ENCODE measurements at regions not wholly inside any gene's neighbourhood (a gene's known extent, or its start where the extent isn't known, plus 50 kb on each side); places are given as distances from the start of the nearest gene placed in this dataset.

DNA sequence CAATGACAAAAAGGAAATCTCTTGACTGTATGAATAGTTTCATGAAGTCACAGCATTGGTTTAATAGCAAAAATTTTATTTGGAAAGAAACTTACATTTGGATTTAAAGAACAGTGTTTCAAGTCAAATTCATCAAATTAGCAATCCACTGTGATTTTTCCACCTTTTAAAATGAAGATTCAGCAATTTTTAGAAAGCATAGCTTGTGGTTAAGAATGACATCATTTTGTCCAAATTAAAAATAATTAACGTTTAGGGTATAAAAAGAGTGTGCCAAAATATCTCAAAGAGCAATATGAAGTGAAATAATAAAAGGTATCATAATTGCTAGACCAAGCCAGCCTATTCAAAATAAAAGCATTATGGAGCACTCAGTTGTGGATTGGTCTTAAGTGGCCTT is 114.6 kb downstream of the PAX1 start:
- H3K4me3 Mint-ChIP-seq: no peak overlapping the region

DNA sequence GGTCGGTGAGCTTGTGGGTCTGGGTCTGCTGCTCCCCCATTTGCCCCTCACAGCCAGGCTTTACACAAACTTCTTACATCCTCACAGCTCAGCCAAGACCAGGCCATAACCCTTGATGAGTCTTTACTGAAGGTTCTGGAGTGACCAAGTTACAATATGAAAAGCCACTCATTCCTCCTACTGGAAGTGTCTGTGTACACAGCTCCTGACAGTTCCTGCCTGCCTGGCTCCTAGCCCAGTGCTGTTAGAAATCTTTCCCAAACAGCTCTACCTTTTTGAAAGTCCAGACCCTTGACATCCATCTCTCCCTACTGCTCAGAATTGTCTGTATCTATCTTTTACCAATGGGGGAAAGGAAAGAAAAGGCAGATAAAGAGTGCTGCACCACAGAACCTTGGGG is 106.9 kb downstream of the PAX1 start:
- Mint-ChIP-seq H3K4me3 (no peak overlapping the region), H3K9me3 (ENCODE audit: insufficient read depth) (no peaks in the 10 kb centered on the region), H3K4me1 (ENCODE audit: low read depth) (no peaks in the 10 kb centered on the region), H3K27ac (no peak overlapping the region), H3K36me3 (ENCODE audit: low read depth) (no peaks in the 10 kb centered on the region), H3K27me3 (ENCODE audit: low read depth) (no peaks in the 10 kb centered on the region)
- ChIA-PET CTCF (no interaction called here), POLR2A (no interaction called here)
- no peak for ATAC-seq
- DNase-seq: no peak

More for the DNA sequence above, 114.6 kb downstream of the PAX1 start:
- Mint-ChIP-seq H3K4me1 (ENCODE audit: low read depth) (no peaks in the 10 kb centered on the region), H3K27me3 (ENCODE audit: low read depth) (no peaks in the 10 kb centered on the region), H3K9me3 (ENCODE audit: insufficient read depth) (no peaks in the 10 kb centered on the region), H3K27ac (no peak overlapping the region), H3K36me3 (ENCODE audit: low read depth) (no peaks in the 10 kb centered on the region)
- no peak for DNase-seq
- POLR2A ChIA-PET: no interaction called here
- no peak for ATAC-seq
- CTCF ChIA-PET: no interaction called here

DNA sequence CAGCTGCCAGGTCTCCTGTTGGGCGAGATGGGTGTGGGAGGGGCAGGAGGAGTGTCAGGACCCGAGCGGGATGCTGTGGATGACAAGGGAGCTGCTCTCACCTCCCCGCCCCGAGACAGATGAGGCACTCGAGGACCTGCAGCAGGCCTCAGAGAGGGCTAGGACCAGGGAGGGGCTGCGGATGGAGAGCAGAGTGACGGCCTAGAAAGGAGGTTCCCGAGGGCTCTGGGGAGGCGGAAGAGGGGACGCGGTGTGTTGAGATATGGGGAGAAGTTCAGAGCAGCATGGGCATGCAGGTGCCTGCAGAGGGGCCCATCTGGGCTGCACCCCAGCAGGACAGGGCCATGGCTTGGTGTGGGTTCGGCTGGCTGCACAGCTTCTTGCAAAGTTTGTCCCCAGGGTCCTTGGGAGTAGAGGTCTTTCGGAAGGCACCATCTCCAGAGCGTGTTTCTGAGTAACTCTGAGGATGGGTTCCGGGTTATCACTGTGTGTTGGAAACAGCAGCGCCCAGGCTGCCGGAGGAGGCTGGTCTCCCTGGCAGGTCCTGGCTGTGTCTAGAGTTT is 104.6 kb downstream of the PAX1 start:
- H3K9me3 Mint-ChIP-seq (ENCODE audit: insufficient read depth): no peaks in the 10 kb centered on the region
- H3K36me3 Mint-ChIP-seq (ENCODE audit: low read depth): no peaks in the 10 kb centered on the region
- ATAC-seq (no peak), DNase-seq (no peak)
- no peak overlapping the region for H3K4me3 Mint-ChIP-seq
- ChIA-PET POLR2A (no interaction called here), CTCF (no interaction called here)
- H3K4me1 Mint-ChIP-seq (ENCODE audit: low read depth): no peaks in the 10 kb centered on the region
- no peak overlapping the region for H3K27ac Mint-ChIP-seq
- no peaks in the 10 kb centered on the region for H3K27me3 Mint-ChIP-seq (ENCODE audit: low read depth)

DNA sequence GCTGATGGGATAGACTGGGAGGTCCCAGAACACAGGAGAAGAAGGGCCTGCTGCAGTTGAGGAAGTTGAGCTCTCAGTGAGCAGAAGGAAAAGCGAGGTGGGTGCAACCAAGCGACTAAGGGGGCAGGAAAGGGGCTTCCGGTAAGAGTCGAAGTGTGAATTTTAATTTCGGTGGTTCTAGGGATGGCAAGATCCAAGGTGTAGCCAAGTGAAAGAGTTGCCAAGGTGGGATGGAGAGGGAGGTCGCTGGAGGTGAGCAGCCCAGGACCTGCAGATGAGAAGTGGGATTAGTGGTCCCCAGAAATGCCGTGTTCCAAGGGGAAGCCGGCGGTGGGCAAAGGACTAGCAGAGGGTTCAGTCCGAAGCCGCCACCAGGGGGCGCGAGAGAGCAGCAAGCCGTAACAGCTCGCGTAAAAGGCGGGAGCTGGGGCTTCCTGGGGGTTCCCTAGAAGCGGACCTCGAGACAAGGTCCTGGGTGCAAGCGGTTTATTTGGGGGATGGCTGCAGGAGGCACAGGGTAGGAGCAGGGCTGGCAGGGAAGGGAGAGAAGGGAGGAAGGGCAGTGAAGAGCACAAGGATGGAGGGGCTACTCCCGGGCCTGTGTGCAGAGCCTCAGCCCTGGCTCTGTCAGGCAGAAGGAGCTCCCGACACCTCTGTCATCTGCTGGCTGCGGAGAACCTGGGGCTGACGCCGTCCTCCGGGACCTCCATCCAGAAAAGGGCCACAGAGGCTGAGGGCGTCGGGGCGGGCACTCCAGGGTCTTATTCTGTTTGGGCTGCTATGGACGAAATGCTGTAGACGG is 103.6 kb downstream of the PAX1 start:
- H3K4me1 Mint-ChIP-seq (ENCODE audit: low read depth): no peaks in the 10 kb centered on the region
- ATAC-seq: no peak
- H3K27ac Mint-ChIP-seq: no peak overlapping the region
- no peaks in the 10 kb centered on the region for H3K36me3 Mint-ChIP-seq (ENCODE audit: low read depth)
- CTCF ChIA-PET: interaction anchor here (0.7 kb wide), 1 partner anchor 8 kb away, joined by 3 read pairs; no protein-coding TSS in a partner anchor
- no peaks in the 10 kb centered on the region for H3K9me3 Mint-ChIP-seq (ENCODE audit: insufficient read depth)
- H3K27me3 Mint-ChIP-seq (ENCODE audit: low read depth): no peaks in the 10 kb centered on the region
- POLR2A ChIA-PET: no interaction called here
- H3K4me3 Mint-ChIP-seq: no peak overlapping the region
- DNase-seq: peak; percentile 48

DNA sequence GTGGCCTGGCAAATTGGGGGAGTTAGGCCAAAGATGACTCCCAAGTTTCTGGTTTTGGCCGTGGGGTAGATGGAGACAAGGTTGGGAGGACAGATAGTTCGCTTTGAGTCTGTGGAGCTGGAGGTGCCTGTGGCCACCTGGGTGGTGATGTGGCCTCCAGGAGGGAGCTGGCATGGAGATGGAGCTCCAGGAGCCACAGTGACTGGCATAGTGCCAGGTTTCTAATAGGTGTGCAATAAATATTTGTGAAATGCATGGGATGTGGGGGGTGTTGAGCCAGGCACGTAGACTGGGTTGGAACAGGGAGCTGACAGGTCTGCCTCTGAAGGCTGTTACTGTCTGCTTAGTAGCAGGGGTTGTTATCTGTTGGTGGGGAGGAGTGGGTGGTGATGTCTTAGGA is 102.7 kb downstream of the PAX1 start:
- DNase-seq (no peak), ATAC-seq (no peak)
- Mint-ChIP-seq H3K36me3 (ENCODE audit: low read depth) (no peaks in the 10 kb centered on the region), H3K27me3 (ENCODE audit: low read depth) (no peaks in the 10 kb centered on the region), H3K9me3 (ENCODE audit: insufficient read depth) (no peaks in the 10 kb centered on the region), H3K27ac (no peak overlapping the region), H3K4me1 (ENCODE audit: low read depth) (no peaks in the 10 kb centered on the region), H3K4me3 (no peak overlapping the region)
- ChIA-PET POLR2A (no interaction called here), CTCF (no interaction called here)

DNA sequence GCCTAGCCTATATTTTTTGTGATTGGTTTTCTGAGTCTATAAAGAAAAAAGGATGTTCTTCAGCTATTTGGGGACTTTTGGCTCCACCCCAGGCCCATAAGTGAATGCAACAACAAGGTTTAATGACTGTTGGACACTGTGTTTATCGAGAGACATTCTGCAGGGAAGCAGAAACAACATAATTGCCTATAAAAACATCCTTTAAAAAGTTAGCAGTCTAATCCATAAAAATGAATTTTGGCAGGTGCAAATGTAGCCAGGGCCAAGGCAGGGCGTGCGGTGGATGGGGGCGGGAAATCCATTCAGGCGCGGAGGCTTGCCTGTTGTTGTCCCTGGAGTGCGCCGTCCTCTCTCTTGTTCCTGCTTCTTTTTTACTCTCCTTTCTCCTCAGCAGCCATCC is 99.3 kb downstream of the PAX1 start:
- Mint-ChIP-seq H3K27ac (no peak overlapping the region), H3K4me3 (no peak overlapping the region), H3K27me3 (ENCODE audit: low read depth) (no peaks in the 10 kb centered on the region), H3K9me3 (ENCODE audit: insufficient read depth) (no peaks in the 10 kb centered on the region), H3K36me3 (ENCODE audit: low read depth) (no peaks in the 10 kb centered on the region), H3K4me1 (ENCODE audit: low read depth) (no peaks in the 10 kb centered on the region)
- POLR2A ChIA-PET: no interaction called here
- CTCF ChIA-PET: no interaction called here
- no peak for DNase-seq
- no peak for ATAC-seq

DNA sequence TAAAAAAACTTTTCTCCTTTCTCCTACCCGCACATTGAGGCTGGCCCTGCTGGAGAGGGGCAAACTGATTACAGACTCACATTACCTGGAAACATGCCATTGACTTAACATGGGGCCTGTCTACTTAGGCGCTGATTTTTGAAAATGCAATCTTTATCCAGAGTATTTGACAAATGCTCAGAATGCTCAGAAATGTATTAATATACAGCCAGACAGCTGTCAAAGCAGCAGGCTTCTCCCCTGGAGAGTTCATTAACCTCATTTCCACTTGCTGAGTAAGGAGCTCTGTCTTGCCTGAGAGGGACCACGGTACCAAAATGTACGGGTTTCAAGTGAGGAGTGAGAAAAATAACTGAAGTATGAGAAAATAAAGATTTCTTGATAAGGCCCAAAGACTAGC is 95.7 kb downstream of the PAX1 start:
- ChIA-PET POLR2A (interaction anchor here (0.7 kb wide), 1 partner anchor 952 kb away, joined by 3 read pairs; no protein-coding TSS in a partner anchor), CTCF (no interaction called here)
- Mint-ChIP-seq H3K27me3 (ENCODE audit: low read depth) (no peaks in the 10 kb centered on the region), H3K9me3 (ENCODE audit: insufficient read depth) (no peaks in the 10 kb centered on the region), H3K4me3 (no peak overlapping the region), H3K36me3 (ENCODE audit: low read depth) (no peaks in the 10 kb centered on the region), H3K27ac (no peak overlapping the region), H3K4me1 (ENCODE audit: low read depth) (no peaks in the 10 kb centered on the region)
- DNase-seq (no peak), ATAC-seq (no peak)

DNA sequence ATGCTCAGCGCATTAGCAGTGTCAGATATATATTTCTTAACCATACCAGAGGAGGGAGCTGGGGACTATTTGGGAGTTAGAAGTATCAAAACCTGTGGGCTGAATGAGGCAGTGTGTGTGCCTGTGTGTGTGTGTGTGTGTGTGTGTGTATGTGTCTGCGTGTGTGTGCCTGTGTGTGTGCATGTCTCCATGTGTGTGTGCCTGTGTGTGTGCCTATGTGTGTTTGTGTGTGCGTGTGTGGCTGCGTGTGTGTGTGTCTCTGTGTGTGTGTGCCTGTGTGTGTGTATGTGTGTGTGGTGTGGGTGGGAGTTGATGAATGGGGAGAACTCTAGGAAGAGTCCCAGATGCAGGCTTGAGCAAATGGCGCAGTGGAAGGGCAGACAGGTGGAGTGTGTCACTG is 92.9 kb downstream of the PAX1 start:
- Mint-ChIP-seq H3K27ac (no peak overlapping the region), H3K9me3 (ENCODE audit: insufficient read depth) (no peaks in the 10 kb centered on the region), H3K4me1 (ENCODE audit: low read depth) (no peaks in the 10 kb centered on the region), H3K4me3 (no peak overlapping the region), H3K27me3 (ENCODE audit: low read depth) (no peaks in the 10 kb centered on the region), H3K36me3 (ENCODE audit: low read depth) (no peaks in the 10 kb centered on the region)
- no peak for ATAC-seq
- POLR2A ChIA-PET: no interaction called here
- CTCF ChIA-PET: no interaction called here
- no peak for DNase-seq

DNA sequence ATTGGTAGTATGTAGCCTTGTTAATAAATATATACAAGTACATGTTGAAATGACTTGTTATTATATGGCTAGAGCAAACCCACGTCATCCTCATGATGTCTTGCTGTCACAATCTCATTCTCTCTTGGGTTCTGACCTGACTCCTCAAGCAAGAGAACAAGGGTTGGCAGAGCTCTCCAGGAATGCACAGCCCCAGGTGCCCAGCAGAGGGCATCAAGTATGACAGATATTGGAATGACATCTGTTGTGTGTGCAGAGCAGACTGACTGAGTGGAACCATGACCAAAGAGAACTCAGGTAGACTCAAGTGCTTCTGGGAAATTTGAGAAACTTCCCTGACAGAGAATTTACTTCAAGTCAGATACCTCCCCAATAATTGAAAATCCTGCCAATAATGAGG is 90.6 kb downstream of the PAX1 start:
- DNase-seq (no peak), ATAC-seq (no peak)
- H3K4me1 Mint-ChIP-seq (ENCODE audit: low read depth): no peaks in the 10 kb centered on the region
- ChIA-PET CTCF (no interaction called here), POLR2A (no interaction called here)
- no peaks in the 10 kb centered on the region for H3K9me3 Mint-ChIP-seq (ENCODE audit: insufficient read depth)
- H3K27ac Mint-ChIP-seq: no peak overlapping the region
- no peaks in the 10 kb centered on the region for H3K36me3 Mint-ChIP-seq (ENCODE audit: low read depth)
- no peaks in the 10 kb centered on the region for H3K27me3 Mint-ChIP-seq (ENCODE audit: low read depth)
- H3K4me3 Mint-ChIP-seq: no peak overlapping the region

DNA sequence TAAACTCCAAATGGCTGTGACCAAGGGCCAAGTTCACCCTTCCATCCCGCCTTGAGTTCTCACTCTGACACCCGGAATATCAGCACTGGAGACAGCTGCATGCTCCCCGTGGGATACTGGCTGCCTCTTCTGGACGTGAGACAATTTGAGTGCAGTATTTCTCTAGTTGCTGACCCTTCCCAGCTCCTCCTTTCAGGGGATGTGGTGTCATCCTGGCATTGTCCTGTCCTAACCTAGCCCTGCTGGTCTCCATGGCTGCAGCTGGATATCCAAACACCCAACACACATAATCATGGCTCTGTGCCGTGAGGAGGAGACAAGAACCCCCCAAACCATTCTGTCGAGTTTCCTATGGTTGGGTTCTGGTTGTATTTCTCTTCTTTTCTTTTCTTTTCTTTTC is 82.6 kb downstream of the PAX1 start:
- POLR2A ChIA-PET: no interaction called here
- ATAC-seq (no peak), DNase-seq (no peak)
- H3K4me3 Mint-ChIP-seq: no peak overlapping the region
- no peaks in the 10 kb centered on the region for H3K27me3 Mint-ChIP-seq (ENCODE audit: low read depth)
- CTCF ChIA-PET: no interaction called here
- no peaks in the 10 kb centered on the region for H3K4me1 Mint-ChIP-seq (ENCODE audit: low read depth)
- no peak overlapping the region for H3K27ac Mint-ChIP-seq
- H3K36me3 Mint-ChIP-seq (ENCODE audit: low read depth): no peaks in the 10 kb centered on the region
- H3K9me3 Mint-ChIP-seq (ENCODE audit: insufficient read depth): peaks cover 7% of the 10 kb centered on the region

DNA sequence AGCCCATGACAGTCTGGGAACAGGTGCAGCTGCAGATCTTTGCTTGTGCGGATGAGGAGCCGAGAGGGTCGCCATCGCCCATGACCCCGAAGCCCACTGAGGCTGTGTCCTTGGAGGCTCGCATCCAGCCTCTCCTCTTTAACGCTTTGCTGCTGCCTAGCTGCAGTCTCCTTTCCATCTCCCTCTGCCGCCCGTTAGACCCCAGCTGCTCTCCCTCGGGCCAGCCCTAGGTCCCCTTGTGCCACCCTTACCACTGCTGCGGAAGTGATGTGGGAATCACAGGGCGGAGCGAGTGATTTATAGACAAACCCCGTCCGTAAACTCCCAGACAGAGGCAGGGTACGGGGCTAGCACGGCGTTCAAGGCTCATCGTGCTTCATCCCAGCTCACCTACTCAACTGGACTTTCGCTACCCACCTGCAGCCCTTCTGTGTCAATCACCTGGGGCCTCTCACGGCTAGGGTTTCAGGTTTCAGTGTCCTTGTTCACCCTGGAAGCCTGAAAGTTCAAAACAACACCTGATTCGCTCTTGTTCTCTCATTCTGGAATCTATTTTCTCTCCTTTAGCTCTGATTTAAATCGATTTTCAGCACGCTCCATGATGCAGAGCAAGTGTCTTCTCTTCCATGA is 76.1 kb downstream of the PAX1 start:
- Mint-ChIP-seq H3K4me3 (no peak overlapping the region), H3K36me3 (ENCODE audit: low read depth) (no peaks in the 10 kb centered on the region), H3K27me3 (ENCODE audit: low read depth) (no peaks in the 10 kb centered on the region), H3K27ac (no peak overlapping the region), H3K9me3 (ENCODE audit: insufficient read depth) (no peaks in the 10 kb centered on the region), H3K4me1 (ENCODE audit: low read depth) (no peaks in the 10 kb centered on the region)
- CTCF ChIA-PET: no interaction called here
- no peak for DNase-seq
- POLR2A ChIA-PET: no interaction called here
- ATAC-seq: no peak

DNA sequence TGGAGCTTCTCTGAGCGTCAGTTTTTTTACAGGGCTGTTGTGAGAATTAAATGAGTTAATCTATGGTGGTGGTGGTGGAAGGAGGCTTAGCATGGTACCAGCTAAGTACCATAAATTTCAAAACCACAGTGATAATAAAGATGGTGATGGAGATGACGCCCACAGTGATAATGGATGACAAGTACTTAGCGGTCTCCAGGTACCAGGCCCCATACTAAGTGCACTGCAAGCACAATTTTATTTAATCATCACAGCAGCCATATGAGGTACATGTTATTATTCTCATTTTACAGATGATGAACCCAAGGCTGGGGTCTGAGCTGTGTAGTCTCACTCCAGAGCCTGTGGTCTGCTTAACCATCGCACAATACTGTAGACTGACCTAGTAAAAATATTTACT is 75.1 kb downstream of the PAX1 start:
- DNase-seq (no peak), ATAC-seq (no peak)
- ChIA-PET POLR2A (no interaction called here), CTCF (no interaction called here)
- H3K27ac Mint-ChIP-seq: no peak overlapping the region
- H3K27me3 Mint-ChIP-seq (ENCODE audit: low read depth): no peaks in the 10 kb centered on the region
- no peaks in the 10 kb centered on the region for H3K9me3 Mint-ChIP-seq (ENCODE audit: insufficient read depth)
- no peak overlapping the region for H3K4me3 Mint-ChIP-seq
- no peaks in the 10 kb centered on the region for H3K4me1 Mint-ChIP-seq (ENCODE audit: low read depth)
- no peaks in the 10 kb centered on the region for H3K36me3 Mint-ChIP-seq (ENCODE audit: low read depth)
